HG02798 (cell line): ENCODE measurements at regions not wholly inside any gene's neighbourhood (a gene's known extent, or its start where the extent isn't known, plus 50 kb on each side); places are given as distances from the start of the nearest gene placed in this dataset.
"Not testable (repeated sequence)": the region's sequence is repeated elsewhere in the genome, so short reads cannot be mapped to it uniquely, and the experiment has no call there.

Source experiments
- ATAC-seq: cut with Tn5 transposase; IDR thresholded peaks from one replicate; pipeline ENCODE4 v1.9.1; 2021; ENCODE audit warnings: mild to moderate bottlenecking; ENCODE audit not compliant: unreplicated experiment, poor library complexity

- ATAC-seq = peak; percentile 27
Measured at GRCh38 chr10:11668847-11669610, 57.6 kb upstream of the USP6NL start.

DNA sequence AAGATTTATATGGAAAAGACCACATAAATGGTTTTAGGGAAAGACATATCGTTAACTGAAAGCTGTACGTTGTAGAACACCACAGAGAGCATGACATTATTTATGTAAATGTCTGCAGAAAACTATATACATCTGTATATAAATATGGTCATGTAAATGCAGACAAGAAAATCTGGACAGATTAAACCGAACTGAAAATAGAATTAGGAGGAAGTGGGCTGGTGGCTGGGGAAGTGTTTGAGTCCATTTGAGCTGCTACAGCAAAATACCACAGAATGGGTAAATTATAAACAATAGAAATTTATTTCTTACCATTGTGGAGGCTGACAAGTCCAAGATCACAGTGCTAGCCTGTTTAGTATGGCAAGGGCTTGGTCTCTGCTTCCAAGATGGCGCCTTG is 56.3 kb upstream of the USP6NL start:
- no peak for ATAC-seq

GRCh38 chr10:11663763-11664555 is 52.5 kb upstream of the USP6NL start:
- ATAC-seq = peak; percentile 87

GRCh38 chr10:11663126-11663515 is 51.7 kb upstream of the USP6NL start:
- not testable (repeated sequence) for ATAC-seq

DNA sequence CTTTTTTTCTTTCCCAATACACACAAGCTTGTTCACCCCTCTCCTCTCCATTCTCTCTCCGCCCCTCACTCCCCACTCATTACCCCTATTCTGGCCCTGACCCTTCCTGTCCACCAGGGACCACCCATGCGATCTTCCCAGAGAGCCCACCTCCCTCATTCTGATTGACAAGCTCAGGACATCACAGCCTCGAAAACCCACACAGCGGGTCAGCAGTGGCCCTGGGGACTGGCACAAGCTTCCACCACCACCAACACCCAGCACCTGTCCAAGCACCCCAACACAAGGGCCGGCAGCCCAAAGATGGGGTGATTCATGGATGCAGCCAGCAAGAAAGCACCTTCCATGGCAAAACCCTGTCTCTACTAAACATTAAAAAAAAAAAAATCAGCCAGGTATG is 50.0 kb upstream of the USP6NL start:
- ATAC-seq = no peak
